ENCODE measurements at regions not wholly inside any gene's neighbourhood (a gene's known extent, or its start where the extent isn't known, plus 50 kb on each side); places are given as distances from the start of the nearest gene placed in this dataset.

DNA sequence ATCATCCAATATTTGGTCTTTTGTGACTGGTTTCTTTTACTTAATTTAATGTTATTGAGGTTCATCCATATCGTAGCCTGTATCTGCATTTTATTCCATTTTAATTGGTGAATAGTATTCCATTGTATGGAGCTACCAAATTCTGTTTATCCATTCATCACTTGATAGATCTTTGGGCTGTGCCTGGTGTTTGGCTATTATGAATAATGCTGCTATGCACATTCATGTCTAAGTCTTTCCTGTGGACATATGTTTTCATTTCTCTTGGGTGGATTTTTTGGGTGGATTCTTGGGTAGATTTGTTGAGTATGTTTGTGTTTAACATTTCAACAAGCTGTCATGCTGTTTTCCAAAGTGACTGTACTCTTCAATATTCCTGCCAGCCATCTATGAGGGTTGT, 52.5 kb upstream of the NEDD4L start:
- Mint-ChIP-seq H3K36me3 (ENCODE audit: low read depth) (no peaks in the 10 kb centered on the region), H3K27me3 (no peaks in the 10 kb centered on the region), H3K27ac (no peak overlapping the region), H3K9me3 (no peaks in the 10 kb centered on the region), H3K4me3 (no peak overlapping the region), H3K4me1 (ENCODE audit: low read depth) (no peaks in the 10 kb centered on the region)
- intact Hi-C loops (cut with micrococcal nuclease) = no loop called here

GRCh38 chr18:57989536-57989935, 54.5 kb upstream of the NEDD4L start:
- Mint-ChIP-seq H3K36me3 (ENCODE audit: low read depth) (no peaks in the 10 kb centered on the region), H3K4me3 (no peak overlapping the region), H3K27ac (no peak overlapping the region), H3K9me3 (no peaks in the 10 kb centered on the region), H3K27me3 (no peaks in the 10 kb centered on the region), H3K4me1 (ENCODE audit: low read depth) (no peaks in the 10 kb centered on the region)
- intact Hi-C loops (cut with micrococcal nuclease) = no loop called here

DNA sequence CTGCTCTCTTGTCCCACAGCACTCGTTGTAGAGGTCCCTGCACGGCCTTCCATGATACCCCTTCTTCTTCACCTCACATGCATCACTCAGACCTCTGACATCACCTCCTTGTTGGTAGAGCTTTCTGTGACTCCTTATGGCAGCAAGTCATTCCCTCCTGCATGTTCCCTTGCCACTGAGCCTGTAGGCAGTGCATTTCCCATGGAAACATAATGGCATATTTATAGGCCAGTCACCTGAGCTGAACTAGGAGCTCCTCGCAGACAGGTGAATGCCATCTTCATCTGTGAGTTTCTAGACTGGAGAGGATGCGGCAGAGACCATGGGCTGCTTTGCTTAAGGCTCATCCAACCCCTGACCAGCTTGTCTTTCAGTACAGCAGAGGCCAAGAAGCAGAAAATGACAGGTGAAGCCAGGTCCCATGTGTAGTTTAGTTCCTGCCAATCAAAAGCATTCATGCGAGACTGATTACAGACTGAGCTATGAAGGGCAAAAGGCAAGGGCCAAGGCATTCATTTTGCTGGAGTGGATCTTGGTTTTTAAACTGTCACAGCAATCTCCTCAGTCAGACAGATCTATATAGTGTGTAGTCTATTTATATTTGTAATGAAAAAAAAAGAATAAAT, 59.4 kb upstream of the NEDD4L start:
- Mint-ChIP-seq H3K4me1 (ENCODE audit: low read depth) (no peaks in the 10 kb centered on the region), H3K4me3 (no peak overlapping the region), H3K9me3 (no peaks in the 10 kb centered on the region), H3K27me3 (peaks cover 1% of the 10 kb centered on the region), H3K36me3 (ENCODE audit: low read depth) (no peaks in the 10 kb centered on the region), H3K27ac (no peak overlapping the region)
- intact Hi-C loops (cut with micrococcal nuclease) = no loop called here

DNA sequence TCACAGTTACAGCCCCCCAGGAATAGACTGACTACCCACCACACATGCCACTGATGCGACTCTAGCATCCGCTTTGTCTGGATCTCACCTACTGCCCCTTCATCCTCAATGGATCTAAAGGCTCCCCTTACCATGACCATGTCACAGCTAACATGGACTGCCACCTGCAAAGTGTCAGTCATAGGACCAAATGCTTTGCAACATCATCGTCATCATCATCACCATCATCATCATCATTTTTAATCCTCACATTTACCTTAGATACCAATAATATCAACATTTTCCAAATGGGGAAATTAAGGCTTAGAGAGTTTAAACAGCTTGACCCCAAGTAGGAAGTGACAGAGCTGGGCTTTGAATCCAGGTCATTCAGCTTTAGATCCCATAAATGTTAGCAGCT, 60.1 kb upstream of the NEDD4L start:
- H3K27ac Mint-ChIP-seq = no peak overlapping the region
- peaks cover 1% of the 10 kb centered on the region for H3K27me3 Mint-ChIP-seq
- H3K4me3 Mint-ChIP-seq = no peak overlapping the region
- intact Hi-C loops (cut with micrococcal nuclease) = no loop called here
- no peaks in the 10 kb centered on the region for H3K9me3 Mint-ChIP-seq
- no peaks in the 10 kb centered on the region for H3K36me3 Mint-ChIP-seq (ENCODE audit: low read depth)
- H3K4me1 Mint-ChIP-seq (ENCODE audit: low read depth) = no peaks in the 10 kb centered on the region

- no peaks in the 10 kb centered on the region for H3K36me3 Mint-ChIP-seq (ENCODE audit: low read depth)
- no peaks in the 10 kb centered on the region for H3K4me1 Mint-ChIP-seq (ENCODE audit: low read depth)
- peaks cover 1% of the 10 kb centered on the region for H3K27me3 Mint-ChIP-seq
- intact Hi-C loops (cut with micrococcal nuclease) = no loop called here
- H3K9me3 Mint-ChIP-seq = no peaks in the 10 kb centered on the region
- H3K4me3 Mint-ChIP-seq = no peak overlapping the region
- no peak overlapping the region for H3K27ac Mint-ChIP-seq
Observed at GRCh38 chr18:57983472-57983871, 60.6 kb upstream of the NEDD4L start.

GRCh38 chr18:57982372-57983021, 61.5 kb upstream of the NEDD4L start:
- peaks cover 1% of the 10 kb centered on the region for H3K27me3 Mint-ChIP-seq
- H3K4me3 Mint-ChIP-seq = no peak overlapping the region
- H3K4me1 Mint-ChIP-seq (ENCODE audit: low read depth) = no peaks in the 10 kb centered on the region
- no peaks in the 10 kb centered on the region for H3K9me3 Mint-ChIP-seq
- no peaks in the 10 kb centered on the region for H3K36me3 Mint-ChIP-seq (ENCODE audit: low read depth)
- intact Hi-C loops (cut with micrococcal nuclease) = no loop called here
- no peak overlapping the region for H3K27ac Mint-ChIP-seq

- H3K4me1 Mint-ChIP-seq (ENCODE audit: low read depth) = no peaks in the 10 kb centered on the region
- no peak overlapping the region for H3K4me3 Mint-ChIP-seq
- intact Hi-C loops (cut with micrococcal nuclease) = no loop called here
- no peaks in the 10 kb centered on the region for H3K36me3 Mint-ChIP-seq (ENCODE audit: low read depth)
- H3K9me3 Mint-ChIP-seq = no peaks in the 10 kb centered on the region
- no peak overlapping the region for H3K27ac Mint-ChIP-seq
- H3K27me3 Mint-ChIP-seq = peaks cover 1% of the 10 kb centered on the region
Observed at GRCh38 chr18:57981308-57982028, 62.6 kb upstream of the NEDD4L start.

DNA sequence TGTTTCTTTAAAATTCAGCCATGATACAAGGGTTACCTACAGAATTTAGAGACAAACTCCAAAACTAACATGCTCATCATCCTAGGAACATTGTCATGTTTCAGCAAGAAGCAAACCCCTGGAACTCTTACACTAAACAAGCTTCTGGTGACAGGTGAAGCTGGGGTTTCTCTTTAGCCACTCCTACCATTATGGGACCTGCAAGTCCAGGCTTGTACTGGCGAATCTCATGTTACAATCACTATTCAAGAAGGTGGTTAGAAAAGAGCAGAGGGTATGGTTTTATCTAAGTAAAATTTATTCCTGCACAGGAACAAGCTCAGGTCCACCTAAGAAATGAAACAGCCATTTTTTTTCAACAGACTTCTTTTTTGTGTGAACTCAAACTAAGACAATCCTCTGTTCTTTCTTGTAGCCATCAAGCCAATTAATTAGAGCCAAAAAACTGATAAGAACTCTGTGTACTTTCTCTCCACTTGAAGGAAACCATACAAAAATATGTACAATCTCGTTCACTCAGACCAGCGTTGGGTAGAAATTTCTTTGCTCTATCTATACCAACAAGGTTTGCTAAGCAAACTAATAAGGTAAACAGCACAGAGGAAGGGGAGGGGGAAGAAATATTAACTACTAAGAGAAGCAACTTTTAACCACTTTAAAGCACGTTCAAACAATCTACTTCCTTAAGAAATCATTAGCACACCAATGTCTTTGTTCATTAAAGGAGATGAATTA, 63.3 kb upstream of the NEDD4L start:
- Mint-ChIP-seq H3K27me3 (peaks cover 1% of the 10 kb centered on the region), H3K4me3 (no peak overlapping the region), H3K4me1 (ENCODE audit: low read depth) (peaks cover 5% of the 10 kb centered on the region), H3K27ac (no peak overlapping the region), H3K9me3 (no peaks in the 10 kb centered on the region), H3K36me3 (ENCODE audit: low read depth) (no peaks in the 10 kb centered on the region)
- intact Hi-C loops (cut with micrococcal nuclease) = no loop called here

- intact Hi-C loops (cut with micrococcal nuclease) = no loop called here
- Mint-ChIP-seq H3K4me1 (ENCODE audit: low read depth) (peaks cover 5% of the 10 kb centered on the region), H3K27ac (no peak overlapping the region), H3K4me3 (no peak overlapping the region), H3K36me3 (ENCODE audit: low read depth) (no peaks in the 10 kb centered on the region), H3K9me3 (no peaks in the 10 kb centered on the region), H3K27me3 (peaks cover 2% of the 10 kb centered on the region)
Observed at GRCh38 chr18:57976230-57976773, 67.7 kb upstream of the NEDD4L start.

GRCh38 chr18:57975805-57976204, 68.2 kb upstream of the NEDD4L start:
- Mint-ChIP-seq H3K4me1 (ENCODE audit: low read depth) (peaks cover 5% of the 10 kb centered on the region), H3K27ac (no peak overlapping the region), H3K9me3 (no peaks in the 10 kb centered on the region), H3K27me3 (peaks cover 2% of the 10 kb centered on the region), H3K36me3 (ENCODE audit: low read depth) (no peaks in the 10 kb centered on the region), H3K4me3 (no peak overlapping the region)
- intact Hi-C loops (cut with micrococcal nuclease) = no loop called here

DNA sequence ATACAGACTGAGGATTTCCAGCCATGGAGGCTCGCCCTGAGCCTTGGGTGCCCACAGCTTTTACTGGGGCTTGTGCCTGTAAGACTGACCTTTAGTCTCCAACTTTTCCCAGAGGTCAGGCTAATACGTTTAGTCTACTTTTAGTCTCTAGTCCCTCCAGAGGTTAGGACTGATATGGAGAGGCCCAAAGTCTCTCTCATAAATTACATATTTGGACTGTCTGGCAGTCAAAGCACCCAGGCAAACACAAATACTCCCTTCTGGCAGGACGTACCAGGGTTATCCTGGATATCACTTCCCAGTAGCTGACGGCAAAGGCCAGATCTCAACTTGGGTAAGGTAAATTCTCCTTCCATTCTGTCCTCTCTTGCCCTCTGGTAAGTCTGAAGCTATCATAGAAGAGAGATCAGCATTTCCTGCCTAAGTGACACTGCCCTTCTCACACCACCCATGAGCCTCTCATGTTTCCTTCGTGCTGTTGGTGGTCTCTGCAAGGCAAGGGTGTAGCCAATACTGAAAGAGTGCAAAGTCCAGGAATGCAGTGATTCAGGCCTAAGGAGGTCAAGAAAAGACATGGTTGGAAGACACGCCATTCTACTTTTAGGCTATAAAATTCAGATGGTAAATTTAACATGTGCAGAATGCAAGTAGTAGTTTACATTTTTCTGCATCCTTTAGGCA, 69.3 kb upstream of the NEDD4L start:
- no peaks in the 10 kb centered on the region for H3K36me3 Mint-ChIP-seq (ENCODE audit: low read depth)
- intact Hi-C loops (cut with micrococcal nuclease) = no loop called here
- peaks cover 5% of the 10 kb centered on the region for H3K4me1 Mint-ChIP-seq (ENCODE audit: low read depth)
- no peak overlapping the region for H3K27ac Mint-ChIP-seq
- H3K4me3 Mint-ChIP-seq = no peak overlapping the region
- H3K9me3 Mint-ChIP-seq = no peaks in the 10 kb centered on the region
- H3K27me3 Mint-ChIP-seq = peaks cover 4% of the 10 kb centered on the region

- H3K4me3 Mint-ChIP-seq = no peak overlapping the region
- H3K9me3 Mint-ChIP-seq = no peaks in the 10 kb centered on the region
- H3K27me3 Mint-ChIP-seq = peaks cover 4% of the 10 kb centered on the region
- H3K4me1 Mint-ChIP-seq (ENCODE audit: low read depth) = peaks cover 5% of the 10 kb centered on the region
- H3K27ac Mint-ChIP-seq = no peak overlapping the region
- no peaks in the 10 kb centered on the region for H3K36me3 Mint-ChIP-seq (ENCODE audit: low read depth)
- intact Hi-C loops (cut with micrococcal nuclease) = no loop called here
Observed at GRCh38 chr18:57973889-57974288, 70.1 kb upstream of the NEDD4L start.

DNA sequence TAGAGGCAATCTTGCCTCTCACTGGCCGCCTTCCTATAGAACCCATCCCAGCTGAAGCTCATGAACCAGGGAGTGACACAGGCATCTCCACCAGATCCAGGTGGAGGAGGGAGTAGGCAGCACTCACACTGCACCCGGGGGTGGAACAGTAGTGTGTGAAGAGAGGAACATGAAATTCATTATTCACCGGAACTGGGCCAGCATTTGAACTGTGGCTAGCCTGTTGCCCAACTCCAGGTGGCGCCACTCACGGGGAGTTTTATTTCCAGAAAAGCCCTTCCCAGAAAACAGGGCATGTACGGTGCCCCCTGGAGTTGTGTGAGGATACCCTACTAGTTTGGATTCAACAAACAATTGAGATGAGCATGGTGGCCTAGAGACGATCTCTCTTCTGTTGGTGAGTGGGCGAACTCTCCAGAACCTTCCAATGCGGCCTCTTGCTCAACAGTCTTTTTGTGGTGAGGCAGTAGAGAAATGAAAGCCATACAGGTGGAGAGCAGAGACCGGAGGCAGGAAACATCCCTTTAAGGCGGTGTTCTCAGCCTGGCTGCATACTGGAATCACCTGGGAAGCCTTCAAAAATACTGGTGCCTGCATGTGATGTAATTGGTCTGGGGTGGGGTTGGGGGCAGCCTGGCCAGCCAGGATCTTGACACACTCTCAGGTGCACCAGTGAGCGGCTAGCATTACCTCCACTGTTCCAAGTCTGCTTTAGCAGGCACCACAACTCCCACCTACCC, 73.5 kb upstream of the NEDD4L start:
- Mint-ChIP-seq H3K4me1 (ENCODE audit: low read depth) (no peaks in the 10 kb centered on the region), H3K4me3 (no peak overlapping the region), H3K27me3 (peaks cover 7% of the 10 kb centered on the region), H3K36me3 (ENCODE audit: low read depth) (no peaks in the 10 kb centered on the region), H3K9me3 (no peaks in the 10 kb centered on the region), H3K27ac (no peak overlapping the region)
- intact Hi-C loops (cut with micrococcal nuclease) = no loop called here

All from dendritic cell treated with granulocyte-macrophage colony-stimulating factor and Interleukin-4, amounts not matched to agents 40 ng/mL and 50 ng/mL, for 4 days (primary cell).